GM13977 (cell line): ENCODE measurements at regions not wholly inside any gene's neighbourhood (a gene's known extent, or its start where the extent isn't known, plus 50 kb on each side); places are given as distances from the start of the nearest gene placed in this dataset.

Source experiments
- DNase-seq: peaks from one replicate; pipeline ENCODE4 v3.0.0; 2012; ENCODE audit warnings: low spot score
- CTCF ChIP-seq: IDR thresholded peaks from 2 replicates; pipeline ENCODE4 v1.5.1; 2012; ENCODE audit warnings: mild to moderate bottlenecking, control low read depth; ENCODE audit not compliant: insufficient read depth; ENCODE audit errors: extremely low read depth, missing control alignments
- in situ Hi-C: fragments of 300-500 bp; cut with MboI; formaldehyde crosslinking; loops from one replicate; pipeline ENCODE4 v1.12.0; 2022; ENCODE audit warnings: low sequenced_read_pairs, low pct_unique_long_range_greater_than_20kb, mixed read lengths, inconsistent platforms; ENCODE audit not compliant: unreplicated experiment

GRCh38 chr3:194931865-194932264, 246.2 kb downstream of the FAM43A start:
- TF ChIP-seq CTCF: no peak
- no peak for DNase-seq
- in situ Hi-C loops: no loop called here

GRCh38 chr3:194933465-194933864, 247.8 kb downstream of the FAM43A start:
- in situ Hi-C loops: no loop called here
- no peak for TF ChIP-seq CTCF
- no peak for DNase-seq

GRCh38 chr3:194935061-194935460, 249.4 kb downstream of the FAM43A start:
- TF ChIP-seq CTCF: no peak
- in situ Hi-C loops: no loop called here
- DNase-seq: no peak

GRCh38 chr3:194935632-194936470, 250.2 kb downstream of the FAM43A start:
- no peak for TF ChIP-seq CTCF
- in situ Hi-C loops: no loop called here

GRCh38 chr3:194936659-194937058, 251.0 kb downstream of the FAM43A start:
- DNase-seq: no peak
- in situ Hi-C loops: no loop called here
- no peak for TF ChIP-seq CTCF

More at GRCh38 chr3:194935632-194936470, 250.2 kb downstream of the FAM43A start:
- no peak for DNase-seq

- in situ Hi-C loops: no loop called here
- TF ChIP-seq CTCF: no peak
Measured at GRCh38 chr3:194937144-194937543, 251.5 kb downstream of the FAM43A start.

More at GRCh38 chr3:194937144-194937543, 251.5 kb downstream of the FAM43A start:
- DNase-seq: no peak
